ENCODE measurements at regions not wholly inside any gene's neighbourhood (a gene's known extent, or its start where the extent isn't known, plus 50 kb on each side); places are given as distances from the start of the nearest gene placed in this dataset.

DNA sequence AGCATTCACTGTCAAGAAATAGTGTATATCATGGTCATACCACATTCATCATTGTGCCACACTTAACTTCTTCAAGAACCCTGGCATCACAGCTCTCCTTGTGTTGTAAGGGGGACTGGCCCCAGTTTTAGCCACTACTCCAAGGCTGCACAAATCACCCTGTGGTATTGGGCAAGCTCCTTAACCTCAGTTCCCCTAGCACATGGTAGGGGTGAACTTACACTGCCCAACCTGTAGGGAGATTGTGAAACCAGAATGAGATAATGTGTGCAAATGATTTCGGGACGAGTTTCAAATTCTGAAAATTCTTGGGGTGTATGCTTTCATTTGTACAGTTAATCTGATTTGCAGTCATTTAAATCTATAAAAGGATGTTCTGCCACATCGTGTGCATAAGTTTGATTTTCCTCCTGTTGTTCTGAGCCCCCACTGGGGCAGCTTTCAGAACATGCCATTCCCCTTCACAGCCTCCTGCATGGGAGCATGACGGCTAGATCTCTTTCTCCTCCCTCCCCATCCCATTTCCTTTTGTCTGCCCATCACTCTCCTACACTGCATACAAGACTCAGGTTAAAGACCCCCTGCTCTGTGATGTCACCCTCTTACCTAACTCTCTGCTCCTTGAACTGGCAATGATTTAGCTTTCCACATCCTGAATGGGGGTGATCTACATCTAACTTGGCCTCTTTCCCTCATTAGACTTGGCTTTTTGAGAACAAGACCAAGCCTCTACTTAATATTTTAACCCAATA, 290.3 kb downstream of the CHRM3 start:
- DNase-seq (ENCODE audit: low read depth in 2 of 2) = no peak

DNA sequence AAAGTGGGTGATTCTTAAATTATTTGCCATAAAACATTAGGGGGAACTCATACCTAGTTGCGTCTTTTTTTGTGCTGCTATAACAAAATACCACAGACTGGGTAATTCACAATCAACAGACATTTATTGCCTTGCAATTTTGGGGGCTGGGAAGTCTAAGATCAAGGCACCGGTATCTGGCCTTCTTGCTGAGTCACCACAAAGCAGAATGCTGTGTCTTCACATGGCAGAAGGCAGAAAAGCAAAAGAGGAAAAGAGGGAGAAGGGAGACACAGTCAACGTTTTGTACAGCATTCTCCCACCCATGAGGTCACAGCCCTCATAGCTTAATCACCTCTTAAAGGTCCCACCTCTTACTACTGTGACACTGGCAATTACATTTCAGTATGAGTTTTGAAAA, 291.0 kb downstream of the CHRM3 start:
- DNase-seq (ENCODE audit: low read depth in 2 of 2) = no peak

DNA sequence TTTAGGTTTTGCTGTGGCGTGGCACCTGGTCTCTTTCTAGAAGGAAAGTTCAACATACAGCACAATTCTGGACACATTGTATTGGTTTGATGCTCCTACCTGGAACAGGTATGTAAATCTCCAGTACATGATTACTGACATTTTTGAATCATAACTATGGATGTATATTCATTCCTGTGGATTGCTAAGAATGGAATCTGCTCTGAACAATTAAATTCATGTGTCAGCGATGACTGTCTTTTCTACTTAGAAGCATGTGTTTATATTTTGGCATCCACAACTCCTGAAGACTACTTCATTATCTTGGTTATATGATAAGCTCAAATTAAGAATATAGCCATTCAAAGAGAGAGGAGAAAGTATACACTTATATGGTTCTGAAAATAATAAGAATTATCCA, 291.8 kb downstream of the CHRM3 start:
- no peak for DNase-seq (ENCODE audit: low read depth in 2 of 2)

DNA sequence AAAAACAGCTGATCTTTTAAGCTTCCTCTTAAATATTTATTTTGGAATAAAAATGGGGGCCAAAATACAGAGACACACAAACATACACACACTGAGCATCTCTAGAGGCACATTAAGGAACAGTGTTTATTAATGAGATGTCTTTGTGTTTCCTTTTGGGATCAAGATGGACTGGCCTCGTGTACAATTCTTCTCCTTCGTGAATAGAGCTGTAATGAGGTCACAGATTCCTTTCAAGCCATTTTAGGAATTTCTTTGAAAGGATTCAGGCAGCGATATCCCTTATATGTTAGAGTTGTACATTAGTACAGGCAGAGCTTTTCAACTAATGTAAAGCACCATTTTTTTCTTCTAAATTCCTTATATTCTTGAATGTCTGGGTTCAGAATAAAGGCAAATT, 295.7 kb downstream of the CHRM3 start:
- DNase-seq (ENCODE audit: low read depth in 2 of 2) = no peak

DNA sequence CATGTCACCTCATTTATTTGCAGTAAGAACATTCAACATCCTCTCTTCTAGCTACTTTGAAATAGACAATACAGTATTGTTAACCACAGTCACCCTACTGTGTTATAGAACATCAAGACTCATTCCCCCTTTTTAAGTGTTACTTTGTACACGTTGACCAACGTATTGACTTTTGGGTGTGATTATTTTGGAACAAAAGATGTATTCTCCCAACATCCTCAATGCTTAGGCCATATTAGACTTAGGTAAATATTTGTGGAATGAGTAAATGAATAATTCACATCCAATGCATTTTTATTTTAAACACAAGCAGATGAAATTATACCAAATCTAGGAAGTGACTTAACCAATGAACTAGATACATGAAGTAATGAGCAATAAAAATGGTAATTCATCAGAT, 296.6 kb downstream of the CHRM3 start:
- DNase-seq (ENCODE audit: low read depth in 2 of 2) = no peak

DNA sequence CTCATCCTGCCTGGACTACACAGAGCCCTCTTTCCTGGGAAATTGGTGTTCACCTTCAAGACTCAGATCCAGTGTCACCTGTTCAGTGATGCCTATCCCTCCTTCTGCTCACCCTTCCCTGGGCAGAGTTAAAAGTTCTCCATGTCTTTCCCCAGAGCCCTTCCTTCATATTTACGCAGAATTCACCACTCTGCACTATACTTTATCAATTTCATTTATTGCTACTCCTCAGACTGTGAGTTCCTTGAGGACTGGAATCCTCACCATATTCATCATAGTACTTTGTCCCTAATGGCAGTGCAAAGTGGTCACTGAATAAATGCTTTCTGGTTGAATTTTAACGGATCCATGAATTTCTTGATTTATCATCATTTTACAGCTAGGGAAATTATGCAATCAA, 300.0 kb downstream of the CHRM3 start:
- DNase-seq (ENCODE audit: low read depth in 2 of 2) = no peak

DNA sequence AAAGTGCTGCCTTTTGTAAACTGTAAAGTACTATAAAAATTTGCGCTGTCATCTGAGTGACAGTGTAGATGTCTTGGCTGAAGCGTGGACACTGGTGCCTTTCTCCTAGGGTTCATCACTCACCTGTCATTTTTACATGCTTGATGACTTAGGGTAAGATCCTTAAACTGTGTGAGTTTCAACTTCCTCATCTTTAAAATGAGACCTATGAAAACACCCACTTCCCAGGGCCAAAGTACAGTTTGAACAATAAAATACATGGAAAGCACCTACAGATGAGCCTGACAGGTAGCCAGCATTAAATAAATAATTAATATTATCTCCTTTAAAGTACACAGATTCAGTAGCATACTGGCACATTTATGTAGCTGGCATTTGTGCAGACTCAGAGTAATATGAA, 309.9 kb downstream of the CHRM3 start:
- DNase-seq (ENCODE audit: low read depth in 2 of 2) = no peak

DNA sequence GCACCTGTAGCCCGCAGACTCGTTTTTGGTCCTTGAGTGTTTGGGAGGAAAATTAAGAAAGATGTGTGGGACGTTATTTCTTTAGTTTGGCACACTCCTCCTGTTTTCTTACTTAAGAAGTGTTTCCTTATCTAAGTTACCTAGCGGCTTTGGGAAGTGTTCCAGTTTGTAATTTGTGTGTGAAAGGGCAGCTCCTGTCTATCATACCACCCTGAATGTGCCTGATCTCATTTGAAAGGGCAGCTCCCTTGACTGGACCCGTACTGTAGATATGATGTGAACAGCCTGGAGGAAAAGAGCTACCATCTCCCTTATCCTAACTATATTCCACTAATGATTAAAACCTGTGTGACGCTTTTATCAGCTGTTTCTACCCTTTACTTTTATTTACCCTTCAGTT, 314.3 kb downstream of the CHRM3 start:
- no peak for DNase-seq (ENCODE audit: low read depth in 2 of 2)

DNA sequence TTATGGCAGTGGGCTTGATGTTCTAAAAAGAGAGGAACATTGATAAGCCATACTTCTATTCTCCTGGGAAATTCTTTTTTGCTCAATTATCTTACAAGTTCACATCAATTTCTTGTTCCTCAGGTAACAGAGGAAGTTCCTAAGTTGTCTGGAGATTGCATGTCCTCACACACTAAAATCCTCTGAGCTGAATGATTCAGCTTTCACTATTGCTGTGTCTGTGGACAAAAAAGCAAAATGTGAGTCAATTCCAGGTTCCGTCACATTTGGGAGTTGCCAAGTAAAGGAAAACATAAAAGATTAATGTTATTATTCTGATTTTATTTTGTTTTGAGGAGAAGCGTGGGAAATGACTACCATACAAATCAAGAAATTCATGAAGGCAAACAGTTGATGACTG, 316.7 kb downstream of the CHRM3 start:
- DNase-seq (ENCODE audit: low read depth in 2 of 2) = no peak

DNA sequence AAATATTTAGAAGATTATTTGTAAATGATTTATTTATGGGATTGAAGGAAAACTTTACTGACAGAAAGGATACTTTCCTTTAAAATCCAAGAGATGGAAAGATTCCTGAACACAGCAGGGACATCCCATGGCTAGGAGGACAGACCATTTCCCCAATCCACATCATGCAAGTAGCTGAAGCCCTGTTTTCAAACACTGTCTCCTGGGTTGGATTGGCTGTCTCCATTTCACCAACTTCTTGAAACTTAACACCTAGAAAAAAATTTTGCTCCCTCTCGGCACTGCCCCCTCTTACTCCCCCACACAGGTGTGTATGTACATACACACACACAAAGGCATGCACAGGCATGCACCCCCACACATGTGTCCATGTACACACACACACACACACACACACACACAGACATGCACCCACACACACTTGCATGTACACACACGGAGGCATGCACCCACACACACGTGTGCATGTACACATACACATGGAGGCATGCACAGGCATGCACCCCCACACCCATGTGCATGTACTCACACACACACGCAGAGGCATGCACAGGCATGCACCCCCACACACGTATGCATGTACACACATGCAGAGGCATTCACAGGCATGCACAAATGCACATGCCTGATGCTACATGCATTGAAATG, 320.0 kb downstream of the CHRM3 start:
- no peak for DNase-seq (ENCODE audit: low read depth in 2 of 2)

DNA sequence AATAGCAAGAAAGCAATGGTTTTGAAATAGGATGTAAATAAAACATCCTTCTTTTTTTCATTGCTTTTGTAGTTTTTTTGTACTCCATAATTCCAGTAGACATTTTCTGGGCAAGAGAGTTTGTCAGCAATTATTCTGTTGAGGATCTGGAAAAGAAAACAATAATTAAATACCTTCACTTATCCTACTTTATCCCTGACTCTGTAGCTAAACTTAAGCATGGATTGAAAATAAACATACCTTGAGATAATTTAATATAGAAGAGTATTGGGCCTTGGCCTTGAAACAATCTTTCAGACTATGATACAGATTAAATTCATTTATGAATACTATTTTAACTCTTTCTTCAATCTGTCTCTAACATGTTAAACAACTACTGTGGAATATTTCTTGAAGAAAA, 321.2 kb downstream of the CHRM3 start:
- DNase-seq (ENCODE audit: low read depth in 2 of 2) = no peak

DNA sequence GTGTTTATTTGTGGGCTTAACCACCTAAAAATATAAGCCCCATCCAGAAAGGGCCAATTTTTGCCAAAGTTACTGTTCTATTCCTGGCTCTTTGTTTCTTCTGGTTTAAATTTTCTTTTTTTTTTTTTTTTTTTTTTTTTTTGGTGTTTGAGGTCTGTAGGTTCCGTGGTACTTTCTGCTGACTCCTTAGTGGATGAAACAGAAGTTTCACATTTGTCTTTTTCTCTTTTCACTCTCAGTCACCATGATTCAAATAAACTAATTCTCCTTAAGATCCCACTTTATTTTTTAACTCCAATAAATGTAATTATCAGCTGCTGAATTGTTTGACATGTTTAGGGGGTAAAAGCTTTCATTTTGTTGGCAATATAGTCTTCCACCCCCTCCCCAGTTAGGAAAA, 322.3 kb downstream of the CHRM3 start:
- DNase-seq (ENCODE audit: low read depth in 2 of 2) = no peak

DNA sequence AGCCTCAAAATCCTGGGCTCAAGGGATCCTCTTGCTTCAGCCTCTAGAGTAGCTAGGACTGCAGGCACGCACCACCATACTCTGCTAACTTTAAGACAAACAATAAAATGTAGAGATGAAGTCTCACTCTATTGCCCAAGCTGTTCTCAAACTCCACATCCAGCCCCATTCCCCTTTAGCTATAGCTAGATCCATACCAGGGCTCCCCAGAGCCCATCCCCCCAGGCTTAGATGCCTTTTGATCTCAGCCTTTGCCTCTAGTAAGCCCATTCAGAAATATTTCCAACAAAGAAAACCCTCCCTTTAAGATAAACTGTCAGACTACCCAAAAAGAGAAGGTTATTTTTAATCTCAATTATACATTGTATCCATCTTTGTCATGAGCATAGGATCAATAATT, 325.4 kb downstream of the CHRM3 start:
- no peak for DNase-seq (ENCODE audit: low read depth in 2 of 2)

DNA sequence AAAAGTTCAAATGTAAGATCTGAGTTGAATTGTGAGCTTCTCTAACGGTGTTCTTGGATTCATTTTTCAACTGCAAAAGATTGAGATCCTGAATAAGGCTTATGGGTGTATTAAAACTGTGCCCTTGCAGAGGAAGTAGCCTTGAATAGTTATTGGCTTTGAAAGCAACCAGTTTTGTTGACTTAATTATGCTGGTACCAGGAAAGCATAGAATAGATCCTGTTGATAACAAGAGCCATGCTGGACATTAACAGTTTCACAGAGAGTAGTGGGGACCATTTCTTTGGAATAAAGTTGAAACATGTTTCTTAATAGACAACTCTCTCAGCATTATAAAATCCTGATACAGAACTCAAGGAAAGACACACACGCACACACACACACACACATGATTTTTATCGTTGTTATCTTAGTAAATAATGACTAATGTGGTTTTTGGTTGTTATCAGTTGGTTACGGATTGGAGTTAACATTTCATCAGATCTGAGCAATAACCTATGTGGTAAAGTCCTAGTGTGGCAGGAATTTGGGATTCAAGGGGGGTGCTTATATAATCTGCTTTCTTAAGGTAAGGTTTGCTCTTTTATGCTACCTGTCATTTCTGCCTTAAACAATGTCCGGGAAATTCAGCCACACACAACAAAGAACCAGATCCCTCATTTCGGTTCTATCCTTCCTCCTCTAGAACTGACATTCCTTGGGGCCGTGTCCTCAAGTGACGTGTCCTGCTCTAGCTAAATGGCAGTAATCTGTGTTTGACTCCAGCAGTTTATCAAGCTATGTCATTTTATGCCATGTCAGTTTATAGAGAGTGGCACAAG, 330.9 kb downstream of the CHRM3 start:
- DNase-seq (ENCODE audit: low read depth in 2 of 2) = no peak

DNA sequence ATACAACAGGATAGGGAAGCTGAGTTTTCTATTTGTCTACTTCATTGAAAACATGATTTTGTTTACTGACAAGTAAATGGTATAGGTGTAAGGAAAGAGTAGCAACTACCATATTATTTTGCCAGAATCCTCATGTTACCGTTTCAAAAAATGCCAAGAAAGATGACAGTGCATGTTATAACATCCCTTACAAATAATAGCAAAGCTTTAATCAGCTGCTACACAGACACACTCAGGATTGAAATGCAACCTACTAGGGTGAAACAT, 331.5 kb downstream of the CHRM3 start:
- no peak for DNase-seq (ENCODE audit: low read depth in 2 of 2)

DNA sequence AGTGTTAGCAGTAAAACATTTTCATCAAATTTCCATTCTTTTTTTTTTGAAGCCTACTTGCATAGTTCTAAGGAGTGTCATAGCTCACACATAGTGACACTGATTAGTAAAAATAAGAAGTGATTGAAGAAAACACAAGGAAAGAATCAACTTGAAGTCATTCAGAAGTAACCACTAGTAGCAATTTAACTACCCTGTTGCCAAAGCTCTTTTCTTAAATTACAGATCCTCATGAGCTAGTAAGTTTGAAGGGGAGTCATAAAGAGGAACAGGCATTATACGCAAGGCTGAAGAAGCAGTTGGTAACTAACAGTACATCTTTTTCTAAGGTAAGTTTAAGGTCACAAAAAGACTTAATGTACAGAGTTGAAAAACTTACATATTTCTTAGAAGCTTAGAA, 332.2 kb downstream of the CHRM3 start:
- DNase-seq (ENCODE audit: low read depth in 2 of 2) = no peak

DNA sequence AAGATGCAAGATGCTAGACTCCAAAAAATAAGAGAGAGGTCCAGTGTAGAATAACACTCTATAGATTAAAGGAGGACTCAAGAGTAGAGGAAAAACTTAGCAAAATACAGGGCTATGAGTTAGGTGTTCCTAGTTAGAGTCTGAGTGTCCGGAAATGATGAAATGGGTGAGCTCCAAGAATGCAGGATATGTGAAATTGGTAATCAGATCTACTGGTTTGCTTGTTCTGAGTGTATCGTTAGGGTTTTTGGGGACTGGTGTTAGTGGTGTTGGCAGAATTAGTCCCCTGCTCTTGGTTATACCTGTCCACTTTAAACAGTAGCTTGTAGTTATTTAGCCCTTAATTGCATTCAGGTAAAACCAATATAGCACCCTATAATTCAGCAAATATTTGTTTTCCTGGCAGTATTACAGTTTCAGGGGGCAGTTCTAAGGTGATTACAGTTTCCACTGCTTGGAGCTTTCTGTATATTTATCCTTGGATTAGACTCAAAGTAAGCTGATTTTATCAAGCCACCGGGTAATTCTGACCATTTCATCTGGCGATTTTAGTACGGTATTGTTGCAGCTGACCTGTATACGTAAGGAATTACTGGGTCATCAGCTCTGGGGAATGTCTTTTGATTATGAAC, 332.7 kb downstream of the CHRM3 start:
- no peak for DNase-seq (ENCODE audit: low read depth in 2 of 2)

DNA sequence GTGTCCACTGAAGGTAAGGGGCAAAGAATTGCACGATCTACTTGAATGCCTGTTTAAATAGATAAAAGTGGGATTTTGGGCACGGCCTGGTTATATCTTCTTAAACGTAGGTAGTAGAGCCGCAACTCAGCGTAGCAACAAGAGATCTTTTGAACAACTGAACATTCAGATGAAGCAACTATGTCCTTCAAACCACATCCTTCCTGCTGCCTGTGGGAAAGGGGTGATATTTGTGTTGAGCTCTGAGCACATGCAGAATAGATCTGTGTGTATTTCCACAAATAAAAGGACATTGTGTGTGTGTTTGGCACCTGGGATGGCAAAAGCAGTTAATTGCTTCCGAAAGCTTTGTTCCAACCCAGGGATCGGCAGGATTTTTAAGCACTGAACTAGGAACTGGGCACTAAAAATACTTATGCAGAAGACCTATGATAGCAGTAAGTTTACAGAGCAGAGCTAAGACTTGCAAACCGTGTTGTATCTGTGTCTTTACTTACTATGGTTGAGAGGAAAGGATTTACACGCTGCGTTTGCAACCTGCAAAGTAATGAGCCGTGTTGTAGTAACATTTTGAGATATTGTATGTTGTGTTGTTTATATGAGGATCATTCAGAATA, 333.4 kb downstream of the CHRM3 start:
- no peak for DNase-seq (ENCODE audit: low read depth in 2 of 2)

DNA sequence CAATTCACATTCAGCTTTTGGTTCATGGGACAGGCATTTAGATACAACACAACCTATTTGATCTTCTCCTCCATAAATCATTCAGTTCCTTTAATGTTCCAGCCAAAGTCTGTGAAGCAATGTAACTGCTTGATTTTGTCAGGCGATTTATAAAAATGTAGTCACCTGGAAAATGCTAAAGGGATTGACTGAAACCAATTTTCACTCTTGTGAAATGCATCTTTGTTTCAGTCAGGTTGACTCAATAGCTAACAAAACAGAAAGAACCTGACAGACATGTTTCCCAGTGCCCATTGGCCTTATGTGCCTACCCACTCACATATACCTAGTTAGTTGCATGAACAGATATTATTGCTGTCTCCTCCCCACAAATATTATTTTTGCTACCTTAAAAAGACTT, 335.7 kb downstream of the CHRM3 start:
- no peak for DNase-seq (ENCODE audit: low read depth in 2 of 2)

DNA sequence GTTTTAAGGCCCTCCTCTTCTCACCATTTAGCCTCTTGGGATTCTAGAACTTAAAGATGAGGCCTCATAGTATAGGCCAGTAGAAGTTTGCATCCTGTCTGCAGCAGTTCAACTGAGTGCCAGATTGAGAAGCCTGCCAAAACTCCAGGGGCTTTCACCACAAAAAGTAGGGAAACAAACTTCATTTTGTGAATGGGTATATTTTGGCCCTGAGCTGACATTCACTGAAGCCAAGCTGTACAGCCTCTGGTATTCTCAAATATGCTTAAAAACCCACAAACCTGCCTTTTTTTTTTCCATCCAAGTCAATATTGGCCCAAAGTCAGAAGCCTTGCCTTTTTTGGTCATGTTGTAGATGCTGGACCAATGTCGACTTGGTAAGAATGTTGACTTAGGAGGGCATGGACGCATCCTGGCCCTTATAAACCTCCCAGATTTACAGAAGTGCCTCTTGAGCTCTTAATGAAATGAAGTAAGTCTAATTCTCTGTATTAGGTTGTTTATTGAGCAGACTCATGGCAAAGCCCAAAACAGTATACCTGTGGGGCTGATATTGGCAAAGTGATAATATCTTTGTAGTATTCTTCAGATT, 337.5 kb downstream of the CHRM3 start:
- no peak for DNase-seq (ENCODE audit: low read depth in 2 of 2)

DNA sequence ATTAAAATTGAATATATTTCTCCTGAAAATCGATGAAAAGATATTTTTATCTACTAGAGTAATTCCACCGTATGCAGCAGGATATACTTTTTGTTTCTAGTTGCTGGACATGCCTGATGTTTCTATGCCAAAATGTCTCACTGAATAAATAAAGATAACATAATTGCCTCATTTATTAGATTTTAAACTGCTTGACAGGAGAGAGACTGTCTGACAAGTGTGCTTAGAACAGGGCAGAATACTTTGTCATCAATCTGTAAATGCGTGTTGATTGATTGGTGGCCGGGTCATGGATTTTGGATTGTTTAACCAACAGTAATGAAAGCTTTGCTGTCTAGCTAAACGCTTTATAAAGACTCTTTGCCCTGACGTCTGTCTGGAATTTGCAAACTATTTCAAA, 339.0 kb downstream of the CHRM3 start:
- peak in 1 of 2 donors; percentile 58 for DNase-seq (ENCODE audit: low read depth in 2 of 2)

DNA sequence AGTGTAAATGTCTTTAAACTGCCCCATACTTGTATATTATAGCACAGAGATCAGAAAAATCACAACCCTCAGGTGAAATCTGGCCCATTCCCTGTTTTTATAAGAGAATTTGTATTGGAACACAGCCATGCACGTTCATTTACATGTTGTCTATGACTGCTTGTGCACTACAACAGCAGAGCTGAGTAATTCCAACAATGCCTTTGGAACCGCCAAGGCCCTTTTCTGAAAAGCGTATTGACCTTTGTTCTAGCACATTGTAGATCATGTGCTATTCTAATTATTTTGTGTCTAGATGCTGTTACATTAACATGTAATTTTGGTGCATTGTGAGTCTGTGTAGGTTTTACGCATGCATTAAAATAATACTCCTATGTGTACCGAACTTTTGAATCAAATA, 339.6 kb downstream of the CHRM3 start:
- peak in 1 of 2 donors; percentile 12 for DNase-seq (ENCODE audit: low read depth in 2 of 2)

Measured in lung microvascular endothelial cell (primary cell).